Activated B cell treated with CpG ODN at 0.5 μM for 24 hours (primary cell): ENCODE measurements at regions not wholly inside any gene's neighbourhood (a gene's known extent, or its start where the extent isn't known, plus 50 kb on each side); places are given as distances from the start of the nearest gene placed in this dataset.

Experiments used
- ATAC-seq: fragments of 200-7000 bp; cut with Tn5 transposase; one replicate; pipeline ENCODE4 v1.10.0; 2021; ENCODE audit warnings: low read depth, mild to moderate bottlenecking, moderate library complexity
- CTCF ChIA-PET: fragments of 350-600 bp; sonication (Branson Sonifier 250); formaldehyde crosslinking; loops from one replicate; lab custom pipeline; 2021; ENCODE audit warnings: antibody characterized with exemption; lab: Charles Lee
- POLR2A ChIA-PET: fragments of 350-600 bp; sonication (Branson Sonifier 250); formaldehyde crosslinking; loops from one replicate; lab custom pipeline; 2021; ENCODE audit warnings: antibody characterized with exemption; lab: Charles Lee
- DNase-seq: peaks from one replicate; pipeline ENCODE4 v3.0.0; 2022
- H3K27ac Mint-ChIP-seq: one replicate; pipeline ENCODE4 v1.8.0; 2020; ENCODE audit warnings: mixed read lengths
- H3K27me3 Mint-ChIP-seq: one replicate; pipeline ENCODE4 v1.8.0; 2021; ENCODE audit warnings: mixed read lengths
- H3K36me3 Mint-ChIP-seq: one replicate; pipeline ENCODE4 v1.8.0; 2021; ENCODE audit warnings: low read depth, mixed read lengths
- H3K4me1 Mint-ChIP-seq: one replicate; pipeline ENCODE4 v1.8.0; 2021; ENCODE audit warnings: mixed read lengths
- H3K4me3 Mint-ChIP-seq: one replicate; pipeline ENCODE4 v1.8.0; 2020; ENCODE audit warnings: mild to moderate bottlenecking, mixed read lengths
- H3K9me3 Mint-ChIP-seq: one replicate; pipeline ENCODE4 v1.8.0; 2020; ENCODE audit warnings: mixed read lengths
- CTCF ChIP-seq: fragments of 200-600 bp; IDR thresholded peaks from one replicate; pipeline ENCODE4 v1.8.0; 2022; ENCODE audit warnings: antibody characterized with exemption, mild to moderate bottlenecking
- intact Hi-C: fragments of 100-400 bp; cut with micrococcal nuclease; formaldehyde crosslinking; loops from one replicate; pipeline ENCODE4 v1.15.1; 2024

- Mint-ChIP-seq H3K27ac (no peak overlapping the region), H3K4me3 (no peak overlapping the region), H3K9me3 (no peaks in the 10 kb centered on the region), H3K36me3 (no peaks in the 10 kb centered on the region), H3K4me1 (no peaks in the 10 kb centered on the region), H3K27me3 (no peaks in the 10 kb centered on the region)
- no peak for TF ChIP-seq CTCF
- DNase-seq (no peak), ATAC-seq (no peak)
- CTCF ChIA-PET = no interaction called here
- POLR2A ChIA-PET = no interaction called here
- intact Hi-C loops = no loop called here
These were observed 654.5 kb downstream of the CETN3 start for GRCh38 chr5:89755024-89755423.

GRCh38 chr5:89735082-89735481 is 674.5 kb downstream of the CETN3 start:
- H3K27me3 Mint-ChIP-seq = no peaks in the 10 kb centered on the region
- CTCF ChIA-PET = no interaction called here
- no peak for TF ChIP-seq CTCF
- H3K36me3 Mint-ChIP-seq = no peaks in the 10 kb centered on the region
- H3K27ac Mint-ChIP-seq = no peak overlapping the region
- POLR2A ChIA-PET = interaction anchor here (0.7 to 0.8 kb wide), 2 partner anchors 202 to 619 kb away, joined by 5 to 8 read pairs; no protein-coding TSS in a partner anchor
- no peak overlapping the region for H3K4me3 Mint-ChIP-seq
- no peak for ATAC-seq
- DNase-seq = no peak
- H3K9me3 Mint-ChIP-seq = no peaks in the 10 kb centered on the region
- intact Hi-C loops = no loop called here
- H3K4me1 Mint-ChIP-seq = peaks cover 13% of the 10 kb centered on the region

- no peak overlapping the region for H3K27ac Mint-ChIP-seq
- H3K4me1 Mint-ChIP-seq = peaks cover 26% of the 10 kb centered on the region
- H3K9me3 Mint-ChIP-seq = no peaks in the 10 kb centered on the region
- ATAC-seq (no peak), DNase-seq (no peak)
- TF ChIP-seq CTCF = no peak
- ChIA-PET CTCF (no interaction called here), POLR2A (no interaction called here)
- H3K36me3 Mint-ChIP-seq = no peaks in the 10 kb centered on the region
- H3K27me3 Mint-ChIP-seq = no peaks in the 10 kb centered on the region
- no peak overlapping the region for H3K4me3 Mint-ChIP-seq
- intact Hi-C loops = loop anchor here (5.0 kb wide), 1 partner anchor 466 kb away; no protein-coding TSS in a partner anchor
These were observed 675.8 kb downstream of the CETN3 start for GRCh38 chr5:89733772-89734171.

- CTCF ChIA-PET = interaction anchor here (0.6 to 2.6 kb wide), 17 partner anchors 11 to 1003 kb away, joined by 3 to 14 read pairs (median 4); partner anchors contain the start of gene MEF2C
These were observed 679.8 kb downstream of the CETN3 start for GRCh38 chr5:89729623-89730301.

More at GRCh38 chr5:89729623-89730301, 679.8 kb downstream of the CETN3 start:
- no peak overlapping the region for H3K4me3 Mint-ChIP-seq
- H3K27me3 Mint-ChIP-seq = no peaks in the 10 kb centered on the region
- no peaks in the 10 kb centered on the region for H3K9me3 Mint-ChIP-seq
- intact Hi-C loops = loop anchor here (1.0 to 5.0 kb wide), 3 partner anchors 462 to 1000 kb away; partner anchors contain the start of gene MEF2C
- no peaks in the 10 kb centered on the region for H3K36me3 Mint-ChIP-seq
- H3K27ac Mint-ChIP-seq = peak overlapping the region; percentile 70
- POLR2A ChIA-PET = interaction anchor here (0.6 to 1.9 kb wide), 5 partner anchors 288 to 1000 kb away, joined by 3 to 6 read pairs (median 5); no protein-coding TSS in a partner anchor
- TF ChIP-seq CTCF = no peak
- no peak for ATAC-seq
- no peak for DNase-seq
- H3K4me1 Mint-ChIP-seq = peaks cover 33% of the 10 kb centered on the region
